ENCODE measurements at regions not wholly inside any gene's neighbourhood (a gene's known extent, or its start where the extent isn't known, plus 50 kb on each side); places are given as distances from the start of the nearest gene placed in this dataset.

DNA sequence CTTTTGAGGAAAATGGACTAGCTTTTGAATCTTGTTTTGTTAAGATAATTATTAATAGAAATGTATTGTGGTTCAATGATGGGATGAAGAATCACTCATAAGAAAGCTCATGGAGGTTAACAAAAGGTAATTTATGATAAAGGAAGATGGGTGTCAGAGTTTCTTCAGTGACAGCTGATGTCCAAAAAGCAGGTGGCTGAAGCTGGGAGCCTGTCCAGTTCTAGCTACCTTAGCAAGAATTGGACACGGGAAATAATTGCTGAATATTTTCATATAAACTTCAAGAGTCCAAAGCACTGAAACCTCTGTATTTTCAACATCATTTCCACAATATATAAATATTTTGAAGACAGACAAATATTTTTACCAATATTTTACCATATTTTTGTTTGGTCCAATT lies 1505.8 kb upstream of the SLC39A10 start:
- WGBS, 5 donors, result 70 to 90% (median 84%) methylated on average over 1 of the region's 1 CpG
- no peak overlapping the region for H3K4me3 ChIP-seq
- TF ChIP-seq, protein P1, sequence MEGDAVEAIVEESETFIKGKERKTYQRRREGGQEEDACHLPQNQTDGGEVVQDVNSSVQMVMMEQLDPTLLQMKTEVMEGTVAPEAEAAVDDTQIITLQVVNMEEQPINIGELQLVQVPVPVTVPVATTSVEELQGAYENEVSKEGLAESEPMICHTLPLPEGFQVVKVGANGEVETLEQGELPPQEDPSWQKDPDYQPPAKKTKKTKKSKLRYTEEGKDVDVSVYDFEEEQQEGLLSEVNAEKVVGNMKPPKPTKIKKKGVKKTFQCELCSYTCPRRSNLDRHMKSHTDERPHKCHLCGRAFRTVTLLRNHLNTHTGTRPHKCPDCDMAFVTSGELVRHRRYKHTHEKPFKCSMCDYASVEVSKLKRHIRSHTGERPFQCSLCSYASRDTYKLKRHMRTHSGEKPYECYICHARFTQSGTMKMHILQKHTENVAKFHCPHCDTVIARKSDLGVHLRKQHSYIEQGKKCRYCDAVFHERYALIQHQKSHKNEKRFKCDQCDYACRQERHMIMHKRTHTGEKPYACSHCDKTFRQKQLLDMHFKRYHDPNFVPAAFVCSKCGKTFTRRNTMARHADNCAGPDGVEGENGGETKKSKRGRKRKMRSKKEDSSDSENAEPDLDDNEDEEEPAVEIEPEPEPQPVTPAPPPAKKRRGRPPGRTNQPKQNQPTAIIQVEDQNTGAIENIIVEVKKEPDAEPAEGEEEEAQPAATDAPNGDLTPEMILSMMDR (IDR thresholded peaks at IDR 0.05 in 8 of 11, conservative IDR thresholded peaks at IDR 0.05 in 3 of 11), result no peak
- TF ChIP-seq POLR2AphosphoS5 (IDR thresholded peaks at IDR 0.05) (no peak), POLR2A (IDR thresholded peaks at IDR 0.05) (no peak)
- no peaks in the 10 kb centered on the region for H3K4me1 ChIP-seq
- no peaks in the 10 kb centered on the region for H3K36me3 ChIP-seq
- no peak overlapping the region for H3K27ac ChIP-seq
- intact Hi-C loops (cut with DNase I; ENCODE audit: low total_unique reads), result no loop called here
- no peak for DNase-seq
- peaks cover 0 to 3% (median 0%) of the 10 kb centered on the region in 8 donors for H3K9me3 ChIP-seq
- H3K27me3 ChIP-seq (replicated peaks in 1 of 7), result no peaks in the 10 kb centered on the region

DNA sequence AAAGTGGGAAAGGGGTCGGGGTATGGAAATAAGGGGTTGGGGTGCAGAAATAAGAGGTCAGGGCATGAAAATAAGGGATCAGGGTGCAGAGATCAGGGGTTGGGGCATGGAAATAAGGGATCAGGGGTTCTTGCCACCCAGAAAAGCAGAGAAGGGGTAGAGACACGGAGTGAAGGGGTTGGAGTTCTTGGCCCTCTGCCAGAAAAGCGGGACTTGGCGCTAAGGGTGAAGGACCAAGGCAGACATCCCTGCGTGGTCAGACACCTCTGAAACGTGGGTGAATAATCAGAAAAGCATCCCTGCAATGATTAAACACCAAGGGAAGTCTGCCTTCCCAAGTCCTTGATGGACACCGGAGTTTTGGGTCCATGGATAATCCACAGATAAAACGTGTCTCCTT lies 1521.6 kb upstream of the SLC39A10 start:
- H3K4me3 ChIP-seq, result no peak overlapping the region
- TF ChIP-seq POLR2AphosphoS5 (IDR thresholded peaks at IDR 0.05) (no peak), POLR2A (IDR thresholded peaks at IDR 0.05) (no peak)
- TF ChIP-seq, protein P1 (IDR thresholded peaks at IDR 0.05 in 8 of 11, conservative IDR thresholded peaks at IDR 0.05 in 3 of 11), result no peak
- no peaks in the 10 kb centered on the region for H3K27me3 ChIP-seq (replicated peaks in 1 of 7)
- no peak overlapping the region for H3K27ac ChIP-seq
- WGBS, 5 donors, result 76 to 86% (median 77%) methylated on average over 8 of the region's 8 CpGs
- peaks cover 0 to 7% (median 0%) of the 10 kb centered on the region in 8 donors for H3K9me3 ChIP-seq
- DNase-seq, result no peak
- no peaks in the 10 kb centered on the region for H3K4me1 ChIP-seq
- H3K36me3 ChIP-seq, result no peaks in the 10 kb centered on the region
- intact Hi-C loops (cut with DNase I; ENCODE audit: low total_unique reads), result no loop called here

- no peaks in the 10 kb centered on the region for H3K4me1 ChIP-seq
- H3K27ac ChIP-seq, result no peak overlapping the region
- intact Hi-C loops (cut with DNase I; ENCODE audit: low total_unique reads), result no loop called here
- H3K4me3 ChIP-seq, result no peak overlapping the region
- peaks cover 0 to 18% (median 10%) of the 10 kb centered on the region in 8 donors for H3K9me3 ChIP-seq
- 78 to 96% (median 93%) methylated on average over 2 to 4 of the region's 4 CpGs for WGBS, 5 donors
- no peak for TF ChIP-seq POLR2AphosphoS5 (IDR thresholded peaks at IDR 0.05)
- H3K36me3 ChIP-seq, result no peaks in the 10 kb centered on the region
- no peak for DNase-seq
- no peaks in the 10 kb centered on the region for H3K27me3 ChIP-seq (replicated peaks in 1 of 7)
These were observed 1528.2 kb upstream of the SLC39A10 start for GRCh38 chr2:194128810-194129209.

GRCh38 chr2:194126418-194126817 lies 1530.6 kb upstream of the SLC39A10 start:
- H3K27ac ChIP-seq, result no peak overlapping the region
- H3K9me3 ChIP-seq, result peaks cover 0 to 18% (median 10%) of the 10 kb centered on the region in 8 donors
- DNase-seq, result no peak
- TF ChIP-seq POLR2A (IDR thresholded peaks at IDR 0.05), result no peak
- TF ChIP-seq POLR2AphosphoS5 (IDR thresholded peaks at IDR 0.05), result no peak
- no peaks in the 10 kb centered on the region for H3K36me3 ChIP-seq
- intact Hi-C loops (cut with DNase I; ENCODE audit: low total_unique reads), result no loop called here
- no peaks in the 10 kb centered on the region for H3K27me3 ChIP-seq (replicated peaks in 1 of 7)
- H3K4me3 ChIP-seq, result no peak overlapping the region
- no peaks in the 10 kb centered on the region for H3K4me1 ChIP-seq
- WGBS, 5 donors, result 78 to 88% (median 84%) methylated on average over 3 of the region's 3 CpGs

DNA sequence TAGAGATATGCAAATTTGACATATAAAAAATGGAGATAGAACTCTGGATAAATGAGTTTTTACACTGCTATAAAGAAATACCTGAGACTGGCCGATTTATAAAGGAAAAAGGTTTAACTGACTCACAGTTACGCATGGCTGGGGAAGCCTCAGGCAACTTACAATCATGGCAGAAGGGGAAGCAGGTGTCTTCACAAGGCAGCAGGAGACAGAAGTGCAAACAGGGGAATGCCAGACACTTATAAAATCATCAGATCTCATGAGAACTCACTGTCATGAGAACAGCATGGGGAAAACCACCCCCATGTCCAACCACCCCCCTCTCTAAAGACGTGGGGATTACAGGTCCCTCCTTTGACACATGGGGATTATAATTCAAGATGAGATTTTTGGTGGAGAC lies 1540.2 kb upstream of the SLC39A10 start:
- no peak overlapping the region for H3K27ac ChIP-seq
- TF ChIP-seq POLR2AphosphoS5 (IDR thresholded peaks at IDR 0.05) (no peak), POLR2A (IDR thresholded peaks at IDR 0.05) (no peak)
- TF ChIP-seq, protein P1 (IDR thresholded peaks at IDR 0.05 in 8 of 11, conservative IDR thresholded peaks at IDR 0.05 in 3 of 11), result no peak
- intact Hi-C loops (cut with DNase I; ENCODE audit: low total_unique reads), result no loop called here
- no peaks in the 10 kb centered on the region for H3K9me3 ChIP-seq
- no peaks in the 10 kb centered on the region for H3K27me3 ChIP-seq (replicated peaks in 1 of 7)
- 62 to 80% (median 68%) methylated on average over 3 of the region's 3 CpGs for WGBS, 5 donors
- no peaks in the 10 kb centered on the region for H3K4me1 ChIP-seq
- no peak overlapping the region for H3K4me3 ChIP-seq
- no peak for DNase-seq
- no peaks in the 10 kb centered on the region for H3K36me3 ChIP-seq

Measured in spleen (tissue), 11 donors.